ENCODE measurements at regions not wholly inside any gene's neighbourhood (a gene's known extent, or its start where the extent isn't known, plus 50 kb on each side); places are given as distances from the start of the nearest gene placed in this dataset.
"Not testable (repeated sequence)": the region's sequence is repeated elsewhere in the genome, so short reads cannot be mapped to it uniquely, and the experiment has no call there.

- DNase-seq: no peak
Observed at GRCh38 chr11:123338997-123339752, 90.9 kb upstream of the GRAMD1B start.

- no peak for DNase-seq
Observed at GRCh38 chr11:123338266-123338800, 91.7 kb upstream of the GRAMD1B start.

DNA sequence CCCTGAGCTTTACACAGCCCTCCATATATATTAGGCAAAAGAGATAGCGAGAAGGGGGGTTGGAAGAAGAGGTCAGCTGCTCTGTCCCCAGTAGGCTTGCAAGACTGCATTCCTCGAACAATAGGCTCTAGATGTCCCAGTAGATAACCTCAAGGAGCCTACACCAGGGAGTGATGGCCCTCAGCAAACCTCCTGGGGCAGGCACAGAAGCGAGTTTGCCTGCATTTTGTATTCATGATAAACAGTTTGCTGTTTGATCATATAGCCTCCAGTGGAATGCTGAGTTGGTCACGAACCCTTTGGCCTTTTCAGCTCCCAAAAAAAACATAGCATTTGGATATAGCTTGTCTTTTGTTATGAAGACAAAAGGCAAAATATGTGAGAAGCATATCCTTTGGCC lies 95.1 kb upstream of the GRAMD1B start:
- DNase-seq: no peak

DNA sequence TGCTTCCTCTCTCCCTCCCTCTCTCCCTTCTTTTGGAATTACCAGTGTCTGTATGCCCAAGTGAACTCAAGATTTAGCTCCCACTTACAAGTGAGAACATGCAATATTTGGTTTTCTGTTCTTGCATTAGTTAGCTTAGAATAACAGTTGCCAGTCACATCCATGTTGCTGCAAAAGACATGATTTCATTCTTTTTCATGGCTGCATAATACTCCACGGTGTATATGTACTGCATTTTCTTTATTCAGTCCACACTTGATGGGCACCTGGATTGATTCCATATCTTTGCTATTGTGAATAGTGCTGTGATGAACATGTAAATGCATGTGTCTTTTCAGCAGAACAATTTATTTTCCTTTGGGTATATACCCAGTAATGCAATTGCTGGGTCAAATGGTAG lies 97.5 kb upstream of the GRAMD1B start:
- not testable (repeated sequence) for DNase-seq

DNA sequence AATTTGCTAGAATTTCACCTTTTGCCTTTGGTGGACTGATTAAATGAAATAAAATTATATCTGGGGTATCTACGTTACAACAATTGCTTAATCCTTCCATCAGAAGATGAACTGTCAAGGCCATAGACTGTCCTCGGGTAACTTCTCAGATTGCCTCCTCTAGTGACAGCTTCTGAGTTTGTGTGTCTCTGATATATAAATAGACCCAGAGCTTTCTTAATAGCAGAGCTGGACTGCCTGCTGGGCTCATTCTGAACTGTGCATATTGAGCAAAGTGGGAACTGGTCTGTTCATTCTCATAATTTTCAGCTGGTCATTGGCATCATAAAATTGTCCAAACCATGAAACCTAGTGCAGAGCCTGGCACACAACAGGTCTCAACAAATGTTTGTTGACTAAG lies 99.1 kb upstream of the GRAMD1B start:
- DNase-seq: no peak

GRCh38 chr11:123330471-123330870 lies 99.6 kb upstream of the GRAMD1B start:
- no peak for DNase-seq

- DNase-seq: no peak
Observed at GRCh38 chr11:123330071-123330470, 100.0 kb upstream of the GRAMD1B start.

DNA sequence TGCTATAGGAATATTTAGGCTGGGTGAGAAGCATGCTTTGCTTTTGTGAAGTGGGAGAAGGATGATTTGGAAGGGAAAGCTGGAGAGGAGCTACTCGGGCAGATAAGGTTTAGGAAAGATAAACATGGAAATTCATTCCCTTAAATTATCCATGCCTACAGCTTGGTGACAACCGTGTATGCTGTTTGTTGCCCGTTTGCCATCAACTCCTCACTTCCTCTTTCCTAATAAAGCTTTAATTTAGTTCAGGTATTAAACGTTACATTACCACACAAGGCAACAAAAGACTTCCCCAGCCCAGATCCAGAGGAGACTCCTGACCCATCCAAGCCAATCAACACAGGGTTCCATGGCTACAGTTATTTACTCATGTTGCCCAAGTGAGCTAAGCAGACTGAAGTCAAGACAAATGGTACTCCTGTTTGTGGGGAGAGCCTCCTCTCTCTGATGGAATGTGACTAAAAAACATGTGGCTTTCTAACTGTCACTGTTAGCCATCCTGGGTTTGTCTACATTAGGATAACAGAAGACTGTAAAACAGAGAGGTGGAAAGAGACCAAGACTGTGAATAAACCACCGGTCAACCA lies 101.7 kb upstream of the GRAMD1B start:
- DNase-seq: no peak

DNA sequence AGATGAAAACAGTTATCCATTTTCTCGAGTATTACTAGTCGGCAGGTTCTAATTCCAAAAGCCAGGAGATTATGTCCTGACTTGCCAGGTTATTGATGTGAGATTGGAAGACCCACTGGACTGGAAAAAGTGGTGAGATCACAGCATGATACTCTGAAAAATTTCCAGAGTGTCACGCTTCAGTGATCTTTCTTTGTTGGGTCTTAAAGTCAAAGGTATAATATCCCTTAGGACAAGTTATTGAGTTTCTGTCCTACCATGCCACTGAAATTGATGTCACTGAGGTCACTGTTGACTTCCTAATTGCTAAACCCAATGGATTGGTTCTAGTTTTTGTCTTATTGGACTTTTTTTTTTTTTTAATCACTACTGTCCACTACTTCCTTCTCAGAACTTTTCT lies 104.5 kb upstream of the GRAMD1B start:
- DNase-seq: no peak

DNA sequence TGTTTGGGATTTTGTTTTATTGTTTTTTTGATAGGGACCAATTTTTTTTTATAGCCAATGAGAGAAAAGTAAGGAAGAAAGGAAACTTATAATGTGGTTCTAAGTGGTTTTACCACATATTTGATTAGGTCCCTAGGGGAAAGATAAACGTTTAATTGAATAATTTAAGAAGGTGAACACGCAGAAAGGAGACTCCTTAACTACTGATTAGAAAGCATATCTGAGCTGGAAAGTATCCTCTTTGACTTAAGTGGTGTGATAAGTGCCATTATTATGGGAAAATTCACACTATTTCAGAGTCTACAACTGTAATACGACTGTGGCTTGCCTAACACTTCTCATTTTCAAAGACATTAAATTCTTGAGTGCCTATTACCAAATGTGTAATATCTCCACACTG lies 106.5 kb upstream of the GRAMD1B start:
- DNase-seq: no peak

- DNase-seq: no peak
Observed at GRCh38 chr11:123321636-123322035, 108.4 kb upstream of the GRAMD1B start.

GRCh38 chr11:123318623-123319022 lies 111.4 kb upstream of the GRAMD1B start:
- DNase-seq: no peak

GRCh38 chr11:123318132-123318531 lies 111.9 kb upstream of the GRAMD1B start:
- not testable (repeated sequence) for DNase-seq

DNA sequence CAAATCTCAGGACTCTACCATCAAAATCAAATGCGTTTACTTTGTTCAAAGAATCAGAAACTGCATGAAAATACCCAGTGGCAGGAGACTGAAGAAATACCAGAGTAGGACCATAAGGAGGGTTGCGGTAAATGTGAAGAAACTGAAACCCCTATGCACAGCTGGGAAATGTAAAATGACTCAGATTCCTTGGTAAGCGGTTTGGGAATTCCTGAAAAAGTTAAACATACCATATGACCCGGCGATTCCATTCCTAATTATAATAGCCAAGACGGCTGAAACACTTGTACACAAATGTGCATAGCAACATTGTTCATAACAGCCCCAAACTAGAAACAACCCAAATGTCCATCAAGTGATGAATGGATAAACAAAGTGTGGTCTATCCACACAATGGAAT lies 114.1 kb upstream of the GRAMD1B start:
- DNase-seq: no peak

DNA sequence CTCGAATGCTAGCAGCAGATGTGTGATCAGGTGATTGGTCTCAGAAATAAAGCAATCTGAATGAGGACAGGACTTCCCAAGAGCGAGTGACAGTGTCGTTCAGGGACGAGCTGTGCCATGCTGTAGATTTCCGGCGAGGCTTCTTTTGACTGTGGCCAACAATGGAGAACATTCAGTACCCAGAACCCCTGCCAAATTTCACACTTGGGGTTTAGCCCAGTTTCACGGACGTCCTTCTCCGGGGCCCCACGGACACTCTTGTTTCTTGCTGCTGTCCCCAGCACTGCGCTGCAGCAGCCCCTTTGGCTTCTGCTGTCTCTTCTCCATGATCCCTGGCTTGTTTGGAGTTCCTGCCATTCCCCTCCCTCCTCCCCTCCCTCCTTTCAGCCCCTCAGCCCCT lies 115.1 kb upstream of the GRAMD1B start:
- DNase-seq: no peak

- DNase-seq: no peak
Observed at GRCh38 chr11:123313262-123313661, 116.8 kb upstream of the GRAMD1B start.

DNA sequence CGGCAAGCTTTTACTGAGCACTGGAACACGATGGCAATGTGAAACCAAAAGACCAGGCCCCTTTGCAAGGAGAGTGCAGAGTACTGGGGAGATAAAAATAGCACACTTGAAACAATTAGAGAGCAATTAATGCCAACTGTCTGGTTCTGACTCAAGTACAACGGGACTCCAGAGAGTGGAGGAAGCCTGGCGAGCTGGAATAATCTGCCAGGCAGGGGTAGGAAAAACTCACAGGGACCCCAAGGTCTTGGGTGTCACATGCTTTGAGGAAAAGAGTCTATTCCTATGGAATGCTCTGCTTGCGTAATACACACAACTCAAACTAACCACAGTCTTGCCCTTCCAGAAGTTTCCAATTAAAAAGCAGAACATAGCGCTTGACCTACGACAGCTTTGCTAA lies 113.0 kb upstream of the CLMP start:
- DNase-seq: no peak

DNA sequence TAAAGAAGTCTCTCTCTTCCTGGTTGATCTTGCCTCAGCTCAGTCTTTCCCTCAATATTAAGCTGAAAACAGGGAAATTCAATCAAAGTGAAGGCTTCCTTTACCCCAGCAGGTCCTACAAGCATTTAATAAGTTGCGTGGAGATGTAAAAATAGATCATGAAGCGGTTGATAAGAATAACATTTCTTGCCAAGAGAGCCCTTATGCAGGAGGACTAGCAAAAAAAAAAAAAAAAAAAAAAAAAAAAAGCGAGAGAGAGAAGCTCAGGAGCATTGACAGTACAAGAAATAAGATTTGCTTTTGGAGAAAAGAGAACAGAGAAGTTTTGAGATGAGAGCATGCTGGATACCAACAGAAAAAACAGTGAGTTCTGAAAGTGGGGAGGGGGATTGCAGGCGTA lies 112.2 kb upstream of the CLMP start:
- no peak for DNase-seq

DNA sequence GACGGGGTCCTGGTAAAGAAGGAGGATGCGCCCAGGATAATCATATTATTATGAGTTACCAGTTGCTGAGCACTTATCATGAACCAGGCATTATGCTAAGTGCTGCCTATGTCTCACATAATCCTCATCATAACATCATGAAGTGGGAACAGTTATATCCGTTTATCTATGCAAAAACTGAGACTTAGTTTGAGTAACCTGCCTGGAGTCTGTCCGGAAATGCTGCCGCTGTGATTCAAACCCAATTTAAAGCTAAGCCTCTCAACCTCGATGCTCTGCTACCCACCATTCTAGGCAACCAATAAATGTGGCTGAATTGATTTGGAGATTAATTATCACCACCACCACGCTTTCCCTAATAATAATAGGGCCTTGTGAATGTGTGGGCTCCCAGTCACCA lies 111.5 kb upstream of the CLMP start:
- DNase-seq: no peak

GRCh38 chr11:123305601-123306375 lies 110.7 kb upstream of the CLMP start:
- DNase-seq: no peak

DNA sequence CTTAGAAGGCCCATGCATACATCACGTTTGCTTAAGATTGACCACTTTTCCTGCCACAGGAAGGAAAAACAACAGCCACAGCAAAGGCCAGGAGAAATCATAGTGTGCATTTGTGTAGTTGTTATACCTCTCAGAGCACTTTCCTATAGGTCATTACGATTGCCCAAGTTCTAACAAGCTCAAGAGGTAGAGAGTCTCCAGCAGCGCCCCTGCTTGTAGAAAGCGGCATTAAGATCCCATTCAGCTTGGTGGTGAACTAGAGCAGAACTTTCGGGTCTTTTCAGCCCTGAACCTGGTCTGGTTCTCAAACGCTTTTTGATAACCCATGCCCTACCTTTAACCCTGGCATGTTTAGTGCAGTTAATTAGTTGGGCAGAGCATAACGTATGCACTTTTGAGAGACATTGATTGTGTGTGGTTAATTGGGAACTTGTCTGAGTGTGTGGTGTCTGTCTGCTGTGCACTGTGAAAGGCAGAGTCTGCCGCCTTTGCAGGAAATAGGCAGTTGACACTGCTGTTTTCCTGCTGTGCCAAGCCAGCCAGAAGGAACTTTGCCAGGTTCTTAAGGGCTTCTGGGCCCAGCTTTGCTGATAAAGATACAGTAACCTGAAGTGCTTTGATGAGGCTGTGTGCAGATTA lies 109.9 kb upstream of the CLMP start:
- no peak for DNase-seq

GRCh38 chr11:123303924-123304323 lies 108.9 kb upstream of the CLMP start:
- DNase-seq: no peak

DNA sequence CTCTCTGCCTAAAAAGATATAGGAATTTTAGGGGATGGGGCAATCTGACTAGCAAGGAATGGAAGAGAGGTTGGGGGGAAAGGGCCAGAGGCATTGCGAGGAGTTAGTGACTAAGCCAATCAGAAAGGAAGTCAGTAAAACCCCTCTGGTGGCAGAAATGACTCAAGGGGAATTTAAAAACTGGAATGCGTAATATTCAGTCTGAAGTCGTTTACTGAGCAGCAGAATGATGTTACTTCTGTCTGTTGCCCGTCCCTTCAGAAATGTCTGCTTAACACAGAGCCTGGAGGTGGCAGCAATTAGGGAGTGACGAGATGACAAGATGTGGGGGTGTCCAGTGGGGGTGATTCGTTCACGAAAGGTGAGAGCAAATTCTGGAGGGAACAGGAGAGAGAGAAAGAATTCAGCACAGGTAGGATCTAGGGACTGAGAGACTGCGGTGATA lies 107.7 kb upstream of the CLMP start:
- no peak for DNase-seq
